GM12891 (cell line): ENCODE measurements at regions not wholly inside any gene's neighbourhood (a gene's known extent, or its start where the extent isn't known, plus 50 kb on each side); places are given as distances from the start of the nearest gene placed in this dataset.

Experiments used
- PAX5 ChIP-seq: IDR thresholded peaks from 2 replicates; pipeline ENCODE4 v1.6.1; 2011; ENCODE audit warnings: low read length, moderate library complexity, mild to moderate bottlenecking; ENCODE audit not compliant: insufficient read depth, severe bottlenecking
- POLR2A ChIP-seq: IDR thresholded peaks from 2 replicates; pipeline ENCODE4 v1.6.1; 2011; ENCODE audit warnings: low read depth, low read length, control low read depth
- POLR2AphosphoS5 ChIP-seq: IDR thresholded peaks from 2 replicates; pipeline ENCODE4 v1.6.1; 2011; ENCODE audit warnings: low read depth, low read length, control low read depth
- POU2F2 ChIP-seq: IDR thresholded peaks from 2 replicates; pipeline ENCODE4 v1.6.1; 2011; ENCODE audit warnings: low read depth, mild to moderate bottlenecking, control low read depth, low read length, moderate library complexity
- SPI1 ChIP-seq: IDR thresholded peaks from 2 replicates; pipeline ENCODE4 v1.6.1; 2011; ENCODE audit warnings: low read depth, low read length, control low read depth
- TAF1 ChIP-seq: IDR thresholded peaks from 2 replicates; pipeline ENCODE4 v1.6.1; 2011; ENCODE audit warnings: low read depth, low read length, control low read depth

DNA sequence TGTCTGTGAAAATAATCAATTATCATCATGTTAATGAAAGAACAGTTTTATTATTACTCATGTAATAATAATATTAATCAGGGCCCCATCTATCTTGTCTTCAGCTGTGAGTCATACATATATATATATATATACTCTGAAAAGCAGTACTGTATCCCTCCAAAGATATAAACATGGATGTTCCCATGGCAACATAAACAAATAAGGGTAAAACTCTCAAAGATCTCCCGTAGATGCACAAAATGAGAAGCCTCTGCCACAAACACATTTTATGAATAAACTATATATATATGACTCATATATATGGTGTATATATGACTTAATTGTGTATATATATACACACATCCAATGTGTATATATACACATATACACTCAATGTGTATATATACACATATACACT, 163.8 kb upstream of the ARHGEF26 start:
- TF ChIP-seq POU2F2 = no peak
- TF ChIP-seq POLR2A = no peak
- TF ChIP-seq PAX5 = no peak
- TF ChIP-seq POLR2AphosphoS5 = no peak
- no peak for TF ChIP-seq TAF1
- TF ChIP-seq SPI1 = no peak
